K562 (cell line): ENCODE measurements at regions not wholly inside any gene's neighbourhood (a gene's known extent, or its start where the extent isn't known, plus 50 kb on each side); places are given as distances from the start of the nearest gene placed in this dataset.

Experiments used
- ATAC-seq: fragments of 200-7000 bp; cut with Tn5 transposase; 3 replicates; pipeline ENCODE4 v1.9.1; 2020; ENCODE audit warnings: moderate library complexity
- BruUV-seq: library from RNA; stranded (reverse); fragments of 400-500 nt; replicated peaks from 2 replicates; lab custom pipeline; 2021; lab: Mats Ljungman, UMichigan
- CTCF ChIA-PET: fragments of 300-600 bp; formaldehyde crosslinking; extraction: SDS; loops from one replicate; lab custom pipeline; 2021; ENCODE audit warnings: low intra/inter-chr PET ratio; lab: Yijun Ruan, JAX
- POLR2A ChIA-PET: fragments of 300-600, 350-650 bp; sonication (Branson Sonifier 250); formaldehyde crosslinking; extraction: SDS; loops from one replicate; lab custom pipeline; 2021; ENCODE audit warnings: antibody characterized with exemption, inconsistent platforms; lab: Yijun Ruan, JAX
- DNase-seq, 4 experiments: peaks; one replicate each; pipeline versions ENCODE4 v3.0.0 to v3.0.0-alpha.2; 2011 to 2018; ENCODE audit warnings: low spot score in 3 of 4, mixed read lengths in 3 of 4; ENCODE audit errors: extremely low read depth in 1 of 4
- FAIRE-seq: peaks from 2 replicates; lab custom pipeline; 2011; peaks lifted over from hg19 to GRCh38; lab: Jason Lieb, UNC
- H2AFZ ChIP-seq: 2 replicates; pipeline ENCODE4 v1.6.0; 2011; ENCODE audit warnings: low read depth, low read length, control low read depth, inconsistent platforms
- H3K27ac ChIP-seq: fragments of 200-600 bp; 3 replicates; pipeline ENCODE4 v1.8.0; 2011; ENCODE audit warnings: low read depth, mild to moderate bottlenecking, control low read depth, inconsistent platforms, low read length, moderate library complexity, mixed read lengths; ENCODE audit errors: extremely low read depth
- H3K27me3 ChIP-seq, 2 experiments: fragments of 300-600 bp in 1 of 2; 2 replicates in 1 of 2; 3 replicates in 1 of 2; pipeline versions ENCODE4 v1.6.0 to v1.8.0; 2011; ENCODE audit warnings: inconsistent platforms in 2 of 2, low read length in 2 of 2, mild to moderate bottlenecking in 1 of 2, mixed read lengths in 1 of 2, moderate library complexity in 1 of 2; ENCODE audit not compliant: control insufficient read depth in 2 of 2, insufficient read depth in 2 of 2
- H3K36me3 ChIP-seq: fragments of 300-600 bp; 3 replicates; pipeline ENCODE4 v1.8.0; 2011; ENCODE audit warnings: mild to moderate bottlenecking, low read length, inconsistent platforms; ENCODE audit not compliant: control insufficient read depth, insufficient read depth
- H3K4me1 ChIP-seq, 2 experiments: fragments of 200-600 bp in 1 of 2; replicated peaks in 1 of 2; 2 replicates in 1 of 2; 3 replicates in 1 of 2; pipeline versions ENCODE4 v1.5.1 to v1.8.0; 2011; ENCODE audit warnings: inconsistent platforms in 2 of 2, low read length in 2 of 2, mild to moderate bottlenecking in 1 of 2, mixed read lengths in 1 of 2, moderate library complexity in 1 of 2; ENCODE audit not compliant: control insufficient read depth in 2 of 2, insufficient read depth in 2 of 2
- H3K4me2 ChIP-seq: 2 replicates; pipeline ENCODE4 v1.6.1; 2011; ENCODE audit warnings: low read length, control low read depth, inconsistent platforms, mixed read lengths; ENCODE audit not compliant: insufficient read depth
- H3K4me3 ChIP-seq: fragments of 200-600 bp; sonication (generic), shearing (Covaris generic); 2 replicates; pipeline ENCODE4 v1.5.1; 2016; ENCODE audit warnings: control low read depth, inconsistent platforms
- H3K79me2 ChIP-seq: fragments of 200-600 bp; 3 replicates; pipeline ENCODE4 v1.8.0; 2011; ENCODE audit warnings: low read length, inconsistent platforms; ENCODE audit not compliant: control insufficient read depth, insufficient read depth
- H3K9ac ChIP-seq, 2 experiments: 2 replicates each; pipeline versions ENCODE4 v1.6.0 to v1.6.1; 2011; ENCODE audit warnings: low read depth in 2 of 2, low read length in 2 of 2, control low read depth in 1 of 2, inconsistent platforms in 1 of 2, mild to moderate bottlenecking in 1 of 2, mixed read lengths in 1 of 2; ENCODE audit not compliant: insufficient read depth in 1 of 2
- H3K9me1 ChIP-seq: one replicate; pipeline ENCODE4 v1.6.0; 2011; ENCODE audit warnings: inconsistent platforms, mild to moderate bottlenecking, low read length, moderate library complexity; ENCODE audit not compliant: control insufficient read depth, insufficient read depth
- H3K9me3 ChIP-seq: replicated peaks from 2 replicates; pipeline ENCODE4 v1.5.1; 2011; ENCODE audit warnings: low read depth, low read length, inconsistent platforms; ENCODE audit not compliant: control insufficient read depth, insufficient read depth
- H4K20me1 ChIP-seq: replicated peaks from 2 replicates; pipeline ENCODE4 v1.6.1; 2011; ENCODE audit warnings: low read length, inconsistent platforms, mixed read lengths; ENCODE audit not compliant: control insufficient read depth, insufficient read depth
- CGGBP1 ChIP-seq: fragments of 250-450 bp; sonication (Bioruptor Pico); IDR thresholded peaks from 2 replicates; pipeline ENCODE4 v1.9.0; 2021; ENCODE audit warnings: mild to moderate bottlenecking
- FOSL1 ChIP-seq: fragments of 200-800 bp; sonication (Bioruptor generic); conservative IDR thresholded peaks from 2 replicates; pipeline ENCODE4 v1.6.1; 2016; ENCODE audit warnings: missing genetic modification characterization, missing compliant biosample characterization
- NR2F6 ChIP-seq: fragments of 450-650 bp; formaldehyde crosslinking; IDR thresholded peaks from 2 replicates; pipeline ENCODE4 v1.4.0; 2020; ENCODE audit warnings: mild to moderate bottlenecking
- NUFIP1 ChIP-seq: fragments of 450-650 bp; IDR thresholded peaks from 2 replicates; pipeline ENCODE4 v1.6.1; 2018; ENCODE audit not compliant: partially characterized antibody
- SIN3B ChIP-seq: fragments of 450-650 bp; IDR thresholded peaks from 2 replicates; pipeline ENCODE4 v1.6.1; 2017; ENCODE audit warnings: low read depth, mild to moderate bottlenecking, moderate library complexity
- SP2 ChIP-seq: IDR thresholded peaks from 2 replicates; pipeline ENCODE4 v1.6.1; 2011; ENCODE audit warnings: mild to moderate bottlenecking, low read depth, low read length, moderate library complexity; ENCODE audit not compliant: poor library complexity, severe bottlenecking; ENCODE audit errors: extremely low read depth
- TAF1 ChIP-seq: IDR thresholded peaks from 2 replicates; pipeline ENCODE4 v1.6.1; 2011; ENCODE audit warnings: mild to moderate bottlenecking, low read length, moderate library complexity; ENCODE audit not compliant: insufficient read depth, control insufficient read depth, severe bottlenecking; ENCODE audit errors: extremely low read depth
- TCF15 ChIP-seq: fragments of 250-450 bp; sonication (Bioruptor Pico); IDR thresholded peaks from 2 replicates; pipeline ENCODE4 v1.8.0; 2022; ENCODE audit warnings: moderate library complexity, mild to moderate bottlenecking, inconsistent platforms
- ZNF12 ChIP-seq: sonication (generic); formaldehyde crosslinking; IDR thresholded peaks from 2 replicates; pipeline ENCODE4 v1.4.0; 2020; ENCODE audit warnings: mild to moderate bottlenecking, missing genetic modification reagents
- ZNF146 ChIP-seq: IDR thresholded peaks from one replicate; pipeline ENCODE4 v1.6.1; 2018; ENCODE audit warnings: missing compliant biosample characterization; ENCODE audit not compliant: unreplicated experiment
- ZNF239 ChIP-seq: fragments of 250-450 bp; sonication (Bioruptor Pico); IDR thresholded peaks from 2 replicates; pipeline ENCODE4 v1.4.0; 2020; ENCODE audit warnings: mild to moderate bottlenecking
- ZNF449 ChIP-seq: fragments of 250-450 bp; sonication (Bioruptor Pico); IDR thresholded peaks from 2 replicates; pipeline ENCODE4 v1.8.0; 2022; ENCODE audit warnings: moderate library complexity, mild to moderate bottlenecking, inconsistent platforms
- ZNF639 ChIP-seq, 2 experiments: fragments of 200-800 bp in 1 of 2; sonication (Bioruptor generic) in 1 of 2; sonication (generic) in 1 of 2; formaldehyde crosslinking in 1 of 2; IDR thresholded peaks in 1 of 2; conservative IDR thresholded peaks in 1 of 2; 2 replicates each; pipeline versions ENCODE4 v1.5.0 to v1.6.1; 2016 to 2020; ENCODE audit warnings: missing compliant biosample characterization in 1 of 2, missing genetic modification characterization in 1 of 2, missing genetic modification reagents in 1 of 2
- ZNF707 ChIP-seq: fragments of 250-450 bp; sonication (Bioruptor Pico); conservative IDR thresholded peaks from 2 replicates; pipeline ENCODE4 v1.8.0; 2022; ENCODE audit warnings: inconsistent platforms, mild to moderate bottlenecking, moderate library complexity
- WGBS: fragments of 100-300 bp; shearing (Covaris generic); methylation state at CpG from one replicate; pipeline ENCODE4 v1.1.6; 2016; ENCODE audit warnings: low coverage, mixed read lengths; ENCODE audit not compliant: insufficient coverage; ENCODE audit errors: missing lambda C conversion rate; 5-methylcytosine and 5-hydroxymethylcytosine counted together
- in situ Hi-C: fragments of 300-500 bp; cut with MboI; formaldehyde crosslinking; loops from 4 replicates; pipeline ENCODE4 v1.15.0; 2018; ENCODE audit warnings: inconsistent platforms, mixed read lengths
- intact Hi-C: fragments of 100-400 bp; cut with micrococcal nuclease; formaldehyde crosslinking; loops from 2 replicates; pipeline ENCODE4 v1.14.2; 2022

- ChIA-PET POLR2A (no interaction called here), CTCF (no interaction called here)
- intact Hi-C loops (no loop called here), in situ Hi-C loops (no loop called here)
- TF ChIP-seq ZNF146 (CRISPR knock-in tag), result no peak
- TF ChIP-seq ZNF707, result no peak
- TF ChIP-seq NUFIP1, result no peak
- no peak for TF ChIP-seq SP2
- TF ChIP-seq CGGBP1 (CRISPR knock-in tag), result no peak
- TF ChIP-seq ZNF12 (CRISPR knock-in tag), result no peak
- no peak for TF ChIP-seq NR2F6
- BruUV-seq, result no TSS peak
- DNase-seq, result no peak
- no peak overlapping the region for H3K4me2 ChIP-seq
- no peak overlapping the region for H2AFZ ChIP-seq
- H4K20me1 ChIP-seq, result no peaks in the 10 kb centered on the region
- H3K79me2 ChIP-seq, result no peaks in the 10 kb centered on the region
- 8% methylated on average over 1 of the region's 1 CpG for WGBS
- no peak overlapping the region for H3K9ac ChIP-seq
- H3K9me3 ChIP-seq, result no peaks in the 10 kb centered on the region
- no peaks in the 10 kb centered on the region for H3K36me3 ChIP-seq
- peaks cover 0 to 4% of the 10 kb centered on the region in 2 experiments; a peak in 2 of 5 replicates for H3K4me1 ChIP-seq
- no peaks in the 10 kb centered on the region for H3K9me1 ChIP-seq
- no peak for ATAC-seq
- H3K27ac ChIP-seq, result no peak overlapping the region
- no peak for FAIRE-seq
- no peak overlapping the region for H3K4me3 ChIP-seq
- no peaks in the 10 kb centered on the region for H3K27me3 ChIP-seq
Measured at GRCh38 chr6:27025351-27025750, 222.2 kb upstream of the PRSS16 start.

- Histone ChIP-seq H3K79me2 (no peaks in the 10 kb centered on the region), H3K9ac (no peak overlapping the region), H3K27ac (no peak overlapping the region), H3K36me3 (no peaks in the 10 kb centered on the region), H3K4me1 (no peaks in the 10 kb centered on the region), H3K4me3 (no peak overlapping the region), H3K9me1 (no peaks in the 10 kb centered on the region), H3K4me2 (no peak overlapping the region), H2AFZ (no peak overlapping the region), H3K9me3 (no peaks in the 10 kb centered on the region), H3K27me3 (no peaks in the 10 kb centered on the region), H4K20me1 (no peaks in the 10 kb centered on the region)
- intact Hi-C loops (no loop called here), in situ Hi-C loops (no loop called here)
- CTCF ChIA-PET, result no interaction called here
- WGBS, result 11% methylated on average over 1 of the region's 1 CpG
- no TSS peak for BruUV-seq
- POLR2A ChIA-PET, result interaction anchor here (1.0 kb wide), 1 partner anchor 12 kb away, joined by 3 read pairs; no protein-coding TSS in a partner anchor
- ATAC-seq (no peak), FAIRE-seq (no peak), DNase-seq (no peak)
- TF ChIP-seq SIN3B (no peak), TAF1 (no peak), ZNF449 (CRISPR knock-in tag) (no peak), ZNF239 (CRISPR knock-in tag) (no peak), ZNF639 (CRISPR knock-in tag; conservative IDR thresholded peaks at IDR 0.05 in 1 of 2, IDR thresholded peaks at IDR 0.05 in 1 of 2) (no peak), TCF15 (no peak), FOSL1 (tag) (no peak)
Measured at GRCh38 chr6:27026361-27026760, 221.1 kb upstream of the PRSS16 start.
